ENCODE measurements at regions not wholly inside any gene's neighbourhood (a gene's known extent, or its start where the extent isn't known, plus 50 kb on each side); places are given as distances from the start of the nearest gene placed in this dataset.

DNA sequence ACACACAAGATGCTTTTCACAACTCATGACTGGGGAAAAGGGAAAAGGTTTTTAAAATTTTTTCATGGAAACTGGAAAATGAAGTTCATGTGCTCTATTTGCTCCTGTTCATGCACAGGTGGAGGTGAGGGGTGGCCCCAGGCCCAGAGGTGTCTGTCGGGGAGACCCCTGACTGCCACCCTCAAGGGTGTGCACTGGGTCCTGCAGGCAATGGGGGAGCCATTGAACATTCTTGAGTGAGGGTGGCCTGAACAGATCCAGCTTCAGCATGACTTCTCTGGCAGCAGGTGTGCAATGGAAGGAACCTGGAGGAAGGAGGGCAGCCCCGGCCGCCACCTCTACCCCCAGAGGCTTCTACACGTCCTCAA is 145.3 kb upstream of the IQSEC1 start:
- H3K27me3 ChIP-seq (ENCODE audit: control insufficient read depth, low read length), result no peaks in the 10 kb centered on the region; the same call in 1 of the 2 replicates
- no peaks in the 10 kb centered on the region for H3K4me1 ChIP-seq (ENCODE audit: control insufficient read depth, low read length)
- H3K9me3 ChIP-seq (ENCODE audit: control insufficient read depth, insufficient read depth, low read length), result no peaks in the 10 kb centered on the region
- TF ChIP-seq EZH2phosphoT487 (IDR thresholded peaks at IDR 0.05; ENCODE audit: borderline replicate concordance, low read length) (no peak), CTCF (IDR thresholded peaks at IDR 0.05; ENCODE audit: low read depth, low read length, poor library complexity, severe bottlenecking) (no peak)
- H3K27ac ChIP-seq (ENCODE audit: low read depth, low read length), result no peak overlapping the region
- no peaks in the 10 kb centered on the region for H3K79me2 ChIP-seq (ENCODE audit: control insufficient read depth, low read length)
- H3K9me2 ChIP-seq (replicated peaks; ENCODE audit: control insufficient read depth, low read length), result no peaks in the 10 kb centered on the region
- no peaks in the 10 kb centered on the region for H3K36me3 ChIP-seq (ENCODE audit: control insufficient read depth, low read length)
- H3K4me2 ChIP-seq (ENCODE audit: low read length), result no peak overlapping the region
- no peaks in the 10 kb centered on the region for H4K20me1 ChIP-seq (ENCODE audit: control insufficient read depth, insufficient read depth, low read depth, low read length)
- no peaks in the 10 kb centered on the region for H3F3A ChIP-seq (ENCODE audit: control insufficient read depth, insufficient read depth)
- no peak overlapping the region for H3K4me3 ChIP-seq (ENCODE audit: low read length)

DNA sequence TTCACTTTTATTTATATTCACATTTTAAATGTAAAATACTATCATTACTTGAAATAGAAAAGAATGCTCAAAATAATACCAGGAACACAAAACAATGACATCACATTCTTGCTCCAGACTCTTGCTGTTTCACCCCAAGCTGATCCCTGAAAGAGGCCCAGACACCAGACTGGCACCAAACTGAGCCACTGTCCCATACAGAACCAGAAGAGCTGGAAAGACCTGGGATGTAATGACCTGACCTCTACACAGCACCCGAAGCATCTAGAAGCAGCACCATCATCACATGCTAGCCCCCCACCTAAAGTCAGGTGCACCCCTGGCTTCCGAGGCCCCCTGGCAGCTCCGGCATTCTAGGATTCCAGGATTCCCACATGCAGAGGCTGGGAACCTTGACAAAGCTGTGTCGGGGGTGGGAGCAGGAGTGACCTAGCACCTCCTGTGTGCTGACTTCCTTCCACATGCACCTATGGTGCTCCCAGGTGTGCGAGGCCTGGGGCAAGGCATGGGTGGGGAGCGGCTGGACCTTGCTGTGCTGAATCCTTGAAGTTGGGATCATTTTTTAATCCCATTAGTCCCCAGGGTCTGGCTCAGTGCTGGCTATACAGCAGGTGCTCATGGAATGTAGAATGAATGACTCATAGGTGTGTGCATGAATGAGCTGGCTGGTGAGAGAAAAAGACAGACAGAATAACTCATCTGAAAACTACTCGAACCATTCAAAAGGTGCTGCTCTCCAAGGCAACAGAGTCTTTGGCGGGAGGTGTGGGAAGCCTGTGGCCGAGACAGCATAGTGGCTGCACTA is 144.7 kb upstream of the IQSEC1 start:
- H3K4me2 ChIP-seq (ENCODE audit: low read length), result no peak overlapping the region
- no peaks in the 10 kb centered on the region for H3K9me2 ChIP-seq (replicated peaks; ENCODE audit: control insufficient read depth, low read length)
- H3K4me3 ChIP-seq (ENCODE audit: low read length), result no peak overlapping the region
- peaks cover 2% of the 10 kb centered on the region; the same call in 1 of the 2 replicates for H3K27me3 ChIP-seq (ENCODE audit: control insufficient read depth, low read length)
- no peaks in the 10 kb centered on the region for H3K79me2 ChIP-seq (ENCODE audit: control insufficient read depth, low read length)
- H3K9me3 ChIP-seq (ENCODE audit: control insufficient read depth, insufficient read depth, low read length), result no peaks in the 10 kb centered on the region
- H3K27ac ChIP-seq (ENCODE audit: low read depth, low read length), result no peak overlapping the region
- no peak for TF ChIP-seq EZH2phosphoT487 (IDR thresholded peaks at IDR 0.05; ENCODE audit: borderline replicate concordance, low read length)
- H4K20me1 ChIP-seq (ENCODE audit: control insufficient read depth, insufficient read depth, low read depth, low read length), result no peaks in the 10 kb centered on the region
- no peaks in the 10 kb centered on the region for H3K36me3 ChIP-seq (ENCODE audit: control insufficient read depth, low read length)
- no peaks in the 10 kb centered on the region for H3F3A ChIP-seq (ENCODE audit: control insufficient read depth, insufficient read depth)
- H3K4me1 ChIP-seq (ENCODE audit: control insufficient read depth, low read length), result no peaks in the 10 kb centered on the region

DNA sequence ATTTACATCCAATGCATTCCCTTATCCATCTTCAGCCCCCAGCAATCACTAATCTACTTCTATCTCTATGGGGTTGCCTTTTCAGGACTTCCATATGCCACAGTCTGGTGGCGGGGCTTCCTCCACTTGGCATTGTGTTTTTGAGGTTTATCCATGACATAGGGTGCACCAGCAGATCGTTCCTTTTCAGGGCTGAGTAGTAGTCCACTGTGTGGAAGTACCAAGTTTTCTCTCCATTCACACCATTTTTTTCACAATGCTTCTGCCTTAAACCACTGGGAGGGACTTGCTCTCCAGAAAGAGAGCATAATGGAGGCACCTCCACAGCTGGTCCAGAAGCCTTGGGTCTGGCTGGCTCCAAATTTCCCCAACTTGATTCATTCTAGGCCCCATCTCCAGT is 144.0 kb upstream of the IQSEC1 start:
- no peak overlapping the region for H3K27ac ChIP-seq (ENCODE audit: low read depth, low read length)
- H3K9me3 ChIP-seq (ENCODE audit: control insufficient read depth, insufficient read depth, low read length), result no peaks in the 10 kb centered on the region
- H3K9me2 ChIP-seq (replicated peaks; ENCODE audit: control insufficient read depth, low read length), result no peaks in the 10 kb centered on the region
- no peaks in the 10 kb centered on the region for H3K36me3 ChIP-seq (ENCODE audit: control insufficient read depth, low read length)
- TF ChIP-seq CTCF (IDR thresholded peaks at IDR 0.05; ENCODE audit: low read depth, low read length, poor library complexity, severe bottlenecking), result no peak
- no peak for TF ChIP-seq EZH2phosphoT487 (IDR thresholded peaks at IDR 0.05; ENCODE audit: borderline replicate concordance, low read length)
- peaks cover 2% of the 10 kb centered on the region; the same call in 1 of the 2 replicates for H3K27me3 ChIP-seq (ENCODE audit: control insufficient read depth, low read length)
- H3K4me3 ChIP-seq (ENCODE audit: low read length), result no peak overlapping the region
- no peak overlapping the region for H3K4me2 ChIP-seq (ENCODE audit: low read length)
- no peaks in the 10 kb centered on the region for H3K4me1 ChIP-seq (ENCODE audit: control insufficient read depth, low read length)
- no peaks in the 10 kb centered on the region for H3K79me2 ChIP-seq (ENCODE audit: control insufficient read depth, low read length)
- no peaks in the 10 kb centered on the region for H3F3A ChIP-seq (ENCODE audit: control insufficient read depth, insufficient read depth)
- H4K20me1 ChIP-seq (ENCODE audit: control insufficient read depth, insufficient read depth, low read depth, low read length), result no peaks in the 10 kb centered on the region

DNA sequence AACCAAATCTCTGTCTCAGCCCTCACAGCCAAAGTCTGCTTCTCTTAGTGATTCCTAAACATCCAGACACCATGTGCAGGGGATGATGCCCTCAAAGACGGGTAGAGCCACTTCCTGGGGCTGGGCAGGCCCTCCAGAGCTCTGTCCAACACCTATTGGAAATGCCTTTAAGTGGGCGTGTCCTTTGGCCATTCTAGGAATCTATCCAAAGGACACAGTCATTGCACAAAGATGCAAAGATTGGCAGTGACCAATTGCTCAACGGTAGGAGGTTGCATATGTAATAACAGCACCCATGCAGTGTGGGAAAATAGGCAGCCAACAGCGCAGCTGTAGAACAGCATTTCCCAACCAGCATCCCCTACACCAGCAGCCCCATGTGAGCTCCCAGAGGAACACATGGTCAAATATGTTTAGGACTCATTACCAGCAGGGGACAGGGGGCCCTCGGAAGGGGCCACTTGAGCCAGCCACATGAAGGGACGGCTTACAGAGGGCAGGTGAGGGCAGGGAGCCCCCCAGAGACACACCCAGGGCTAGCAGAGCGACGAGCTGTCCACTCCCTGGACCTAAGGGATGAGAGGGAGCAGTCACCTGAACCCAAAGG is 142.8 kb upstream of the IQSEC1 start:
- Histone ChIP-seq H4K20me1 (ENCODE audit: control insufficient read depth, insufficient read depth, low read depth, low read length) (no peaks in the 10 kb centered on the region), H3K27ac (ENCODE audit: low read depth, low read length) (no peak overlapping the region), H3F3A (ENCODE audit: control insufficient read depth, insufficient read depth) (no peaks in the 10 kb centered on the region), H3K4me2 (ENCODE audit: low read length) (no peak overlapping the region), H3K4me1 (ENCODE audit: control insufficient read depth, low read length) (no peaks in the 10 kb centered on the region), H3K27me3 (ENCODE audit: control insufficient read depth, low read length) (peaks cover 2% of the 10 kb centered on the region; the same call in 1 of the 2 replicates), H3K36me3 (ENCODE audit: control insufficient read depth, low read length) (no peaks in the 10 kb centered on the region), H3K79me2 (ENCODE audit: control insufficient read depth, low read length) (no peaks in the 10 kb centered on the region), H3K4me3 (ENCODE audit: low read length) (no peak overlapping the region), H3K9me2 (replicated peaks; ENCODE audit: control insufficient read depth, low read length) (no peaks in the 10 kb centered on the region), H3K9me3 (ENCODE audit: control insufficient read depth, insufficient read depth, low read length) (no peaks in the 10 kb centered on the region)
- TF ChIP-seq CTCF (IDR thresholded peaks at IDR 0.05; ENCODE audit: low read depth, low read length, poor library complexity, severe bottlenecking) (no peak), EZH2phosphoT487 (IDR thresholded peaks at IDR 0.05; ENCODE audit: borderline replicate concordance, low read length) (no peak)
